ENCODE measurements at regions not wholly inside any gene's neighbourhood (a gene's known extent, or its start where the extent isn't known, plus 50 kb on each side); places are given as distances from the start of the nearest gene placed in this dataset.
"Not testable (repeated sequence)": the region's sequence is repeated elsewhere in the genome, so short reads cannot be mapped to it uniquely, and the experiment has no call there.

- not testable (repeated sequence) for TF ChIP-seq POLR2A, POLR2AphosphoS5 (IDR thresholded peaks at IDR 0.05; ENCODE audit: low read depth, low read length)
Observed at GRCh38 chr14:105653921-105654320, 127.5 kb downstream of the TMEM121 start.
